ENCODE measurements at regions not wholly inside any gene's neighbourhood (a gene's known extent, or its start where the extent isn't known, plus 50 kb on each side); places are given as distances from the start of the nearest gene placed in this dataset.

GRCh38 chr5:12985142-12985541 is 959.3 kb downstream of the DNAH5 start:
- Histone ChIP-seq H3K4me1 (no peaks in the 10 kb centered on the region), H3K79me2 (ENCODE audit: low read depth) (no peaks in the 10 kb centered on the region), H3K4me3 (no peak overlapping the region), H3K9me3 (ENCODE audit: low read depth) (no peaks in the 10 kb centered on the region), H3K4me2 (no peak overlapping the region), H3K9ac (no peak overlapping the region), H3K27ac (no peak overlapping the region), H3K27me3 (no peaks in the 10 kb centered on the region), H3K36me3 (no peaks in the 10 kb centered on the region), H4K20me1 (ENCODE audit: low read depth) (no peaks in the 10 kb centered on the region), H3F3A (ENCODE audit: low read depth) (no peaks in the 10 kb centered on the region), H2AFZ (replicated peaks) (no peak overlapping the region)
- H3K27ac Mint-ChIP-seq, result no peak overlapping the region
- no peaks in the 10 kb centered on the region for H3K4me1 Mint-ChIP-seq
- H3K9me3 Mint-ChIP-seq, result no peaks in the 10 kb centered on the region
- no peak overlapping the region for H3K4me3 Mint-ChIP-seq
- DNase-seq (ENCODE audit: low spot score), result no peak
- H3K36me3 Mint-ChIP-seq, result no peaks in the 10 kb centered on the region
- no peaks in the 10 kb centered on the region for H3K27me3 Mint-ChIP-seq (ENCODE audit: insufficient read depth, low read depth)
- TF ChIP-seq EZH2phosphoT487 (IDR thresholded peaks at IDR 0.05), result no peak
- TF ChIP-seq CTCF (IDR thresholded peaks at IDR 0.05), result no peak
- TF ChIP-seq EZH2 (IDR thresholded peaks at IDR 0.05), result no peak

- Mint-ChIP-seq H3K4me1 (no peaks in the 10 kb centered on the region), H3K36me3 (no peaks in the 10 kb centered on the region), H3K27me3 (ENCODE audit: insufficient read depth, low read depth) (no peaks in the 10 kb centered on the region), H3K27ac (no peak overlapping the region), H3K9me3 (no peaks in the 10 kb centered on the region), H3K4me3 (no peak overlapping the region)
- Histone ChIP-seq H3K4me3 (no peak overlapping the region), H3K9ac (no peak overlapping the region), H3K27me3 (no peaks in the 10 kb centered on the region), H2AFZ (replicated peaks) (no peak overlapping the region), H3K4me2 (no peak overlapping the region), H3K79me2 (ENCODE audit: low read depth) (no peaks in the 10 kb centered on the region), H3K4me1 (no peaks in the 10 kb centered on the region), H4K20me1 (ENCODE audit: low read depth) (no peaks in the 10 kb centered on the region), H3K9me3 (ENCODE audit: low read depth) (no peaks in the 10 kb centered on the region), H3K36me3 (no peaks in the 10 kb centered on the region), H3K27ac (no peak overlapping the region), H3F3A (ENCODE audit: low read depth) (no peaks in the 10 kb centered on the region)
- TF ChIP-seq CTCF (IDR thresholded peaks at IDR 0.05) (no peak), EZH2phosphoT487 (IDR thresholded peaks at IDR 0.05) (no peak), EZH2 (IDR thresholded peaks at IDR 0.05) (no peak)
- no peak for DNase-seq (ENCODE audit: low spot score)
Measured at GRCh38 chr5:12974856-12975255, 969.6 kb downstream of the DNAH5 start.

- no peaks in the 10 kb centered on the region for H3K9me3 Mint-ChIP-seq
- DNase-seq (ENCODE audit: low spot score), result no peak
- Histone ChIP-seq H3K36me3 (no peaks in the 10 kb centered on the region), H3K79me2 (ENCODE audit: low read depth) (no peaks in the 10 kb centered on the region), H3K27ac (no peak overlapping the region), H3K9me3 (ENCODE audit: low read depth) (no peaks in the 10 kb centered on the region), H3K4me2 (no peak overlapping the region), H2AFZ (replicated peaks) (no peak overlapping the region), H4K20me1 (ENCODE audit: low read depth) (no peaks in the 10 kb centered on the region), H3F3A (ENCODE audit: low read depth) (no peaks in the 10 kb centered on the region), H3K4me3 (no peak overlapping the region), H3K9ac (no peak overlapping the region), H3K27me3 (no peaks in the 10 kb centered on the region), H3K4me1 (no peaks in the 10 kb centered on the region)
- no peak for TF ChIP-seq EZH2phosphoT487 (IDR thresholded peaks at IDR 0.05)
- no peak for TF ChIP-seq EZH2 (IDR thresholded peaks at IDR 0.05)
- TF ChIP-seq CTCF (IDR thresholded peaks at IDR 0.05), result no peak
- H3K27me3 Mint-ChIP-seq (ENCODE audit: insufficient read depth, low read depth), result no peaks in the 10 kb centered on the region
- H3K4me1 Mint-ChIP-seq, result no peaks in the 10 kb centered on the region
- H3K27ac Mint-ChIP-seq, result no peak overlapping the region
- H3K4me3 Mint-ChIP-seq, result no peak overlapping the region
- H3K36me3 Mint-ChIP-seq, result no peaks in the 10 kb centered on the region
Measured at GRCh38 chr5:12965804-12966203, 978.7 kb downstream of the DNAH5 start.

- H3K27me3 ChIP-seq, result no peaks in the 10 kb centered on the region
- H3K36me3 Mint-ChIP-seq, result no peaks in the 10 kb centered on the region
- no peaks in the 10 kb centered on the region for H3K4me1 Mint-ChIP-seq
- H3K9me3 Mint-ChIP-seq, result no peaks in the 10 kb centered on the region
- H3K4me3 ChIP-seq, result no peak overlapping the region
- no peaks in the 10 kb centered on the region for H4K20me1 ChIP-seq (ENCODE audit: low read depth)
- no peaks in the 10 kb centered on the region for H3K36me3 ChIP-seq
- H3K27me3 Mint-ChIP-seq (ENCODE audit: insufficient read depth, low read depth), result no peaks in the 10 kb centered on the region
- H3K9me3 ChIP-seq (ENCODE audit: low read depth), result no peaks in the 10 kb centered on the region
- no peak for DNase-seq (ENCODE audit: low spot score)
- no peak overlapping the region for H3K9ac ChIP-seq
- no peaks in the 10 kb centered on the region for H3K4me1 ChIP-seq
- H3K27ac ChIP-seq, result no peak overlapping the region
- H2AFZ ChIP-seq (replicated peaks), result no peak overlapping the region
- H3K4me3 Mint-ChIP-seq, result no peak overlapping the region
- H3F3A ChIP-seq (ENCODE audit: low read depth), result no peaks in the 10 kb centered on the region
- H3K4me2 ChIP-seq, result no peak overlapping the region
- H3K27ac Mint-ChIP-seq, result no peak overlapping the region
- no peaks in the 10 kb centered on the region for H3K79me2 ChIP-seq (ENCODE audit: low read depth)
- no peak for TF ChIP-seq CTCF (IDR thresholded peaks at IDR 0.05)
- TF ChIP-seq EZH2phosphoT487 (IDR thresholded peaks at IDR 0.05), result no peak
Measured at GRCh38 chr5:12959713-12960112, 984.8 kb downstream of the DNAH5 start.
